Astrocyte (in vitro differentiated cells and primary cell): ENCODE measurements at regions not wholly inside any gene's neighbourhood (a gene's known extent, or its start where the extent isn't known, plus 50 kb on each side); places are given as distances from the start of the nearest gene placed in this dataset.

Experiments
- DNase-seq: peaks from one replicate; pipeline ENCODE4 v3.0.0-alpha.2; 2010; ENCODE audit warnings: low read depth
- FAIRE-seq: peaks from 2 replicates; lab custom pipeline; 2011; peaks lifted over from hg19 to GRCh38; lab: Jason Lieb, UNC
- H2AFZ ChIP-seq: 2 replicates; pipeline ENCODE4 v1.6.0; 2012; ENCODE audit warnings: low read depth, low read length, inconsistent platforms
- H3K27ac ChIP-seq: 2 replicates; pipeline ENCODE4 v1.5.1; 2011; ENCODE audit warnings: low read depth, low read length, inconsistent platforms
- H3K27me3 ChIP-seq: 2 replicates; pipeline ENCODE4 v1.6.0; 2011; ENCODE audit warnings: low read length, inconsistent platforms; ENCODE audit not compliant: insufficient read depth
- H3K36me3 ChIP-seq: 2 replicates; pipeline ENCODE4 v1.5.1; 2011; ENCODE audit warnings: low read length, inconsistent platforms; ENCODE audit not compliant: insufficient read depth
- H3K4me1 ChIP-seq: 2 replicates; pipeline ENCODE4 v1.5.1; 2011; ENCODE audit warnings: low read length, inconsistent platforms; ENCODE audit not compliant: insufficient read depth
- H3K4me2 ChIP-seq: 2 replicates; pipeline ENCODE4 v1.6.0; 2012; ENCODE audit warnings: low read length, inconsistent platforms
- H3K4me3 ChIP-seq: 2 replicates; pipeline ENCODE4 v1.5.1; 2011; ENCODE audit warnings: low read depth, mild to moderate bottlenecking, low read length, inconsistent platforms; ENCODE audit not compliant: insufficient read depth
- H3K79me2 ChIP-seq: 2 replicates; pipeline ENCODE4 v1.6.0; 2012; ENCODE audit warnings: mild to moderate bottlenecking, low read length, inconsistent platforms; ENCODE audit not compliant: insufficient read depth
- H3K9ac ChIP-seq: 2 replicates; pipeline ENCODE4 v1.6.0; 2012; ENCODE audit warnings: mild to moderate bottlenecking, low read length, inconsistent platforms
- H3K9me3 ChIP-seq: 2 replicates; pipeline ENCODE4 v1.5.1; 2012; ENCODE audit warnings: low read depth, mild to moderate bottlenecking, low read length, inconsistent platforms; ENCODE audit not compliant: insufficient read depth
- H4K20me1 ChIP-seq: 2 replicates; pipeline ENCODE4 v1.6.0; 2012; ENCODE audit warnings: low read length, inconsistent platforms; ENCODE audit not compliant: insufficient read depth
- H3K27ac Mint-ChIP-seq: one replicate; pipeline ENCODE4 v1.8.0; 2021; ENCODE audit warnings: mild to moderate bottlenecking, mixed read lengths; ENCODE audit not compliant: unreplicated experiment
- H3K27me3 Mint-ChIP-seq: one replicate; pipeline ENCODE4 v1.8.0; 2021; ENCODE audit warnings: low read depth, mixed read lengths; ENCODE audit not compliant: unreplicated experiment
- H3K36me3 Mint-ChIP-seq: one replicate; pipeline ENCODE4 v1.8.0; 2021; ENCODE audit warnings: low read depth, mixed read lengths; ENCODE audit not compliant: unreplicated experiment
- H3K4me1 Mint-ChIP-seq: one replicate; pipeline ENCODE4 v1.8.0; 2021; ENCODE audit warnings: low read depth, mixed read lengths; ENCODE audit not compliant: unreplicated experiment
- H3K4me3 Mint-ChIP-seq: one replicate; pipeline ENCODE4 v1.8.0; 2021; ENCODE audit warnings: mild to moderate bottlenecking, moderate library complexity, mixed read lengths; ENCODE audit not compliant: unreplicated experiment
- H3K9me3 Mint-ChIP-seq: one replicate; pipeline ENCODE4 v1.8.0; 2021; ENCODE audit warnings: mild to moderate bottlenecking, mixed read lengths; ENCODE audit not compliant: unreplicated experiment
- CTCF ChIP-seq: IDR thresholded peaks from 2 replicates; pipeline ENCODE4 v1.5.1; 2011; ENCODE audit warnings: low read depth, mild to moderate bottlenecking, inconsistent platforms, low read length, moderate library complexity; ENCODE audit not compliant: insufficient read depth
- EZH2 ChIP-seq: IDR thresholded peaks from 2 replicates; pipeline ENCODE4 v1.6.1; 2012; ENCODE audit warnings: mild to moderate bottlenecking, low read length, inconsistent platforms; ENCODE audit not compliant: insufficient read depth

GRCh38 chr2:129070663-129071062 is 752.0 kb upstream of the HS6ST1 start:
- H3K9ac ChIP-seq, result no peak overlapping the region
- Mint-ChIP-seq H3K9me3 (no peaks in the 10 kb centered on the region), H3K4me1 (peaks cover 7% of the 10 kb centered on the region), H3K36me3 (no peaks in the 10 kb centered on the region), H3K27ac (no peak overlapping the region), H3K4me3 (no peak overlapping the region), H3K27me3 (peaks cover 9% of the 10 kb centered on the region)
- no peaks in the 10 kb centered on the region for H3K9me3 ChIP-seq
- H3K27me3 ChIP-seq, result no peaks in the 10 kb centered on the region
- H3K36me3 ChIP-seq, result no peaks in the 10 kb centered on the region
- no peak for FAIRE-seq
- no peak for TF ChIP-seq CTCF
- TF ChIP-seq EZH2, result no peak
- no peak overlapping the region for H3K4me3 ChIP-seq
- H3K4me2 ChIP-seq, result no peak overlapping the region
- H3K79me2 ChIP-seq, result no peaks in the 10 kb centered on the region
- no peak for DNase-seq
- H2AFZ ChIP-seq, result no peak overlapping the region
- no peaks in the 10 kb centered on the region for H4K20me1 ChIP-seq
- no peak overlapping the region for H3K27ac ChIP-seq
- no peaks in the 10 kb centered on the region for H3K4me1 ChIP-seq

DNA sequence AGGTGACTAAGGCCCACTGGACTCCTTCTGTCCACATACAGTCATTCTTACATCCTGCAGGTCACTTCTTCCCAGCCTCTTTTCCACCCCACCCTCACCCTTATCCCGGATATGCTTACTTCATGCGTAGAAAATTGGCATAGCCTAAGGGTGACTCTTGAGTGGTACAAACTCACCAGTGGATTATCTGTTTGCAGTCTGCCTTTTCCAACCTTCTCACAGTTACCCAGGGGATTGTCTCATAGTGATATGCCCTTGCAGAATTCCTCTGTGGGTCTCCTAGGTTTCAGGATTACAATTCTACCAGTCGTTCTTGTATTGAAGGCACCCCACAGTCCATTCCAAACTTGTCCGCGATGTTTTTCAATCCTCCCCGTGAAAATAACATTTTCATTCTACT is 752.9 kb upstream of the HS6ST1 start:
- Histone ChIP-seq H3K9me3 (no peaks in the 10 kb centered on the region), H3K9ac (no peak overlapping the region), H4K20me1 (no peaks in the 10 kb centered on the region), H3K36me3 (no peaks in the 10 kb centered on the region), H3K4me3 (no peak overlapping the region), H3K79me2 (no peaks in the 10 kb centered on the region), H3K27ac (no peak overlapping the region), H3K4me2 (no peak overlapping the region), H3K27me3 (no peaks in the 10 kb centered on the region), H3K4me1 (no peaks in the 10 kb centered on the region), H2AFZ (no peak overlapping the region)
- FAIRE-seq, result no peak
- H3K36me3 Mint-ChIP-seq, result no peaks in the 10 kb centered on the region
- no peaks in the 10 kb centered on the region for H3K9me3 Mint-ChIP-seq
- no peak overlapping the region for H3K27ac Mint-ChIP-seq
- no peak for DNase-seq
- H3K27me3 Mint-ChIP-seq, result peaks cover 9% of the 10 kb centered on the region
- H3K4me3 Mint-ChIP-seq, result no peak overlapping the region
- no peak for TF ChIP-seq CTCF
- TF ChIP-seq EZH2, result no peak
- H3K4me1 Mint-ChIP-seq, result peaks cover 7% of the 10 kb centered on the region

GRCh38 chr2:129074298-129074920 is 755.7 kb upstream of the HS6ST1 start:
- no peak overlapping the region for H3K27ac Mint-ChIP-seq
- H3K4me1 Mint-ChIP-seq, result peaks cover 7% of the 10 kb centered on the region
- Histone ChIP-seq H3K36me3 (no peaks in the 10 kb centered on the region), H2AFZ (no peak overlapping the region), H3K9ac (no peak overlapping the region), H4K20me1 (no peaks in the 10 kb centered on the region), H3K4me2 (no peak overlapping the region), H3K79me2 (no peaks in the 10 kb centered on the region), H3K4me1 (no peaks in the 10 kb centered on the region), H3K27me3 (no peaks in the 10 kb centered on the region), H3K27ac (no peak overlapping the region), H3K4me3 (no peak overlapping the region), H3K9me3 (no peaks in the 10 kb centered on the region)
- H3K27me3 Mint-ChIP-seq, result peaks cover 11% of the 10 kb centered on the region
- H3K36me3 Mint-ChIP-seq, result no peaks in the 10 kb centered on the region
- no peak for TF ChIP-seq CTCF
- no peak for TF ChIP-seq EZH2
- no peak for FAIRE-seq
- H3K9me3 Mint-ChIP-seq, result no peaks in the 10 kb centered on the region
- no peak overlapping the region for H3K4me3 Mint-ChIP-seq
- DNase-seq, result no peak
